GM23338 (cell line): ENCODE measurements at regions not wholly inside any gene's neighbourhood (a gene's known extent, or its start where the extent isn't known, plus 50 kb on each side); places are given as distances from the start of the nearest gene placed in this dataset.

Experiments used
- CTCF ChIP-seq, 2 experiments: fragments of 200-600 bp in 1 of 2; sonication (generic) in 1 of 2; conservative IDR thresholded peaks; 2 replicates each; pipeline versions ENCODE4 v1.5.1 to v1.6.1; 2016 to 2017; ENCODE audit warnings: antibody characterized with exemption in 2 of 2, low read depth in 2 of 2, mild to moderate bottlenecking in 2 of 2, moderate library complexity in 1 of 2
- EZH2 ChIP-seq: fragments of 200-600 bp; sonication (generic); IDR thresholded peaks from one replicate; pipeline ENCODE4 v1.8.0; 2017; ENCODE audit warnings: antibody characterized with exemption, mild to moderate bottlenecking, low read depth; ENCODE audit not compliant: unreplicated experiment
- POLR2AphosphoS5 ChIP-seq: IDR thresholded peaks from 2 replicates; pipeline ENCODE4 v1.6.1; 2016; ENCODE audit warnings: antibody characterized with exemption, low read depth

DNA sequence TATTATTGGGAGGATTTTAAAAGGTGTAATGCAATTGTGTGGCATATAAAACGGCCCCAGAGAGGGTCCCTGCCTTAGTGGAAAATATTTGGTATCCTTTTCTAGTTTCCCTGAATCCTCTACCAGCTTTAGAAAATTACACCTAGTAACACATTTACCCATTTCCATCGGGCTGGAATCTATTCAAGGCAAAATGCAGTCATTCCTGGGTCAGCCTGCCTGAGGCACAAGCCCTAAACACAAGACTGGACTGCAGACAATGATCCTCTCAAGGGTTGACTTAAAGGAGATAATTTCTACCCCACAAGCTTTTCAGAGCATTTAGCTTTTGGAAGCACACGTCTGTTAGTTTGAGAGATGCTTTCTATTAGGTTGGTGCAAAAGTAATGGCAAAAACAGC is 124.4 kb upstream of the ADAMTSL1 start:
- TF ChIP-seq CTCF (conservative IDR thresholded peaks at IDR 0.05; ENCODE audit: low read depth in 2 of 2): no peak
- TF ChIP-seq EZH2: no peak
- TF ChIP-seq POLR2AphosphoS5: no peak
